HS-5 (cell line): ENCODE measurements at regions not wholly inside any gene's neighbourhood (a gene's known extent, or its start where the extent isn't known, plus 50 kb on each side); places are given as distances from the start of the nearest gene placed in this dataset.

Source experiments
- DNase-seq: peaks from one replicate; pipeline ENCODE4 v3.0.0-alpha.2; 2012; ENCODE audit warnings: low read depth

DNA sequence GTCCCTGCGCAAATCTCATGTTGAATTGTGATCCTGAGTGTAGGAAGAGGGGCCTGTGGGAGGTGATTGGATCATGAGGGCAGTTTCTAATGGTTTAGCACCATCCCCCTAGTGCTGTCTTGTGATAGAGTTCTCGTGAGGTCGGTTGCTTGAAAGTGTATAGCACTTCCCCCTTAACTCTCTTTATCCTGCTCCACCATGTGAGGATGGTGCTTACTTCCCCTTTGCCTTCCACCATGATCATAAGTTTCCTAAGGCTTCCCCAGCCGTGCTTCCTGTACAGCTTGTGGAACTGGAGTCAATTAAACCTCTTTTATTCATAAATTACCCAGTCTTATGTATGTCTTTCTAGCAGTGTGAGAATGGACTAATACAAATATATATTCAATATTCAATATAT lies 303.7 kb upstream of the SEL1L start:
- DNase-seq, result no peak

GRCh38 chr14:81839056-81839455 lies 305.4 kb upstream of the SEL1L start:
- no peak for DNase-seq

GRCh38 chr14:81841346-81841745 lies 307.7 kb upstream of the SEL1L start:
- DNase-seq, result no peak

DNA sequence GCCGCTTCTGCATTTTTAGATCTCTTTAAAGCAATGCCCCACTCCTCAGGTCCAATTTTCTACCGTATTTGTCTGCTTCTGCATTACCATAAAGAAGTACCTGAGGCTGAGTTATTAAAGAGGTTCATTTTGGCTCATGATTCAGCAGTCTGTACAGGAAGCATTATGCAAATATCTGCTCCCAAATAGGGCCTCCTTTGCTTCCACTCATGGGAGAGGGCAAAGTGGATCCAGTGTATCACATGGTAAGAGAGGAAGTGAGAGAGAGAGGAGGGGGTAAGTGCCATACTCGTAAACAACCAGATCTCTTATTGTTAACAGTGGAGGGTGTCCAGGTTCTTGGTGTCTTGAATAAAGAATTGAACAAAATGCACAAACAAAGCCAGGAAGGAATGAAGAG lies 316.1 kb upstream of the SEL1L start:
- no peak for DNase-seq

- DNase-seq, result no peak
Measured at GRCh38 chr14:81855007-81855406, 321.4 kb upstream of the SEL1L start.

DNA sequence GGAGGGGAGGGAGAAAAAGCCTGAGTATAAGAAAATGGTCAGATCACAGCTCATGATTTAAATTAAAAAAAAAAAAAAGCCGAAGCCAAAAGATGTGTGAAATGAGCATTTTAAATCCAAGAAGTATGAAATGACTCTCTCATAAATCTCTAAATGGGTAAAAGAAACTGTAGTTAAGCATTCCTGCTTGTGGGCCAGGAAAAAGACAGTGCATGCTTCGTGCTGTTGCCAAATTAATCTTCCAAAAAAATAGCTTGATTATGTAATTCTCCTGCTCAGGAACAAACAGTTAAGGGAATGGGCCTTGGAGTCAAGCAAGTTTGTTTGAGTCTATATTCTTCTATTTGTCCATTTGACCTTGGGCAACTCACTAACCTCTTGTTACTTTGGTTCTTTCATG lies 325.4 kb upstream of the SEL1L start:
- DNase-seq, result no peak

- no peak for DNase-seq
Measured at GRCh38 chr14:81868172-81868571, 334.5 kb upstream of the SEL1L start.

GRCh38 chr14:81871706-81872105 lies 338.1 kb upstream of the SEL1L start:
- no peak for DNase-seq

- DNase-seq, result no peak
Measured at GRCh38 chr14:81884382-81884781, 350.7 kb upstream of the SEL1L start.

DNA sequence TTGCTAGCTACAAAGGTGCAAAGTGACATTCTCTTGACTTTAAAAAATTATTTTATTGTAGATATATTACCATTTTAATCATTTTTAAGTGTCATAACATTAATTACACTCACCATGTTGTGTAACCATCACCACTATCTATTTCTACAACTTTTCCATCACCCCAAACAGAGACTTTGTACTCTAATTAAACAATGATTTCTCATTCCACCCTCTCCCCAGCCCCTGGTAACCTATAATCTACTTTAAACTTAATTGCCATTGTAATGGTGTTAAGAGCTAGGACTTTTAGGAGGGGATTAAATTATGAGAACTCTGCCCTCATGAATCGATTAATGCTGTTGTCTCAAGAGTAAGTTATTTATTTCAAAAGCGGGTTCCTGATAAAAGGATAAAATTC lies 352.9 kb upstream of the SEL1L start:
- no peak for DNase-seq

DNA sequence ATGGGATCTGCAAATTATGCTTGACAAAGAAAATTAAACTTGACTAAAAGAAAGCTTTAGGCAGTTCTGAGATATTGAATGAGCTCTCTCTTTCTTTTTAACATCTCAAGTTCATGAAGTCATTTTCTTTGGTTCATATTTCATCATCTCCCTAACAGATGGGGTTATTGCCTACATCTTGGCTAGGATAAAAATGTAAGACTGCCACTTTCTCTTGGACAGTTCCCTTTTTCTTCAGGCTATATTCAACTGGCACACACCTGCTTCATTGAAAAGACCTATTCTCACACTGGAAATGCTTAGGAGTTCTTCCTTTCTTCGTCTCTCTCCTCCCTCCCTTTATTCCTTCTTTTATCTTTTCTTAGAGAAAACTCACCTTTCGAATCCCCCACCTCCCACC lies 355.9 kb upstream of the SEL1L start:
- no peak for DNase-seq

GRCh38 chr14:81890020-81890419 lies 356.4 kb upstream of the SEL1L start:
- no peak for DNase-seq

- no peak for DNase-seq
Measured at GRCh38 chr14:81903477-81903876, 369.8 kb upstream of the SEL1L start.

DNA sequence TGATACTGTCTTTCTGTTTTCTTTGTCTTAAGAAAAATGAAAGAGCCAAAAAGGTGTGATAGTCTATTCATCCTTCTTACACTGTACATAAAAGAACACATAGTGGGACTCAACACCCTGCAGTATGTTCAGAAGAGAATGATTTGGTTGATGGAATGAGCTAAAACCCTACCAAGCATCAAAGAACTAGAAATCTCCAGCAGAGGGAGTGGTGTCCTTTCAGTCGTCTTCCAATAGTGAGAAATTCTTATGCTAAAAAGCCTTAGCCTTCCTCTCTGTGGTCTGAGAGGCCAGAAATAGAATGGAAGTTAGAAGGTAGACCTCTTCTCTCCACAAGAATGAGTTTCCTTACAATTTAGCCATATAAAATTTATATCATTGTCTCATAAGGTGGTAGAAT lies 393.4 kb upstream of the SEL1L start:
- no peak for DNase-seq

DNA sequence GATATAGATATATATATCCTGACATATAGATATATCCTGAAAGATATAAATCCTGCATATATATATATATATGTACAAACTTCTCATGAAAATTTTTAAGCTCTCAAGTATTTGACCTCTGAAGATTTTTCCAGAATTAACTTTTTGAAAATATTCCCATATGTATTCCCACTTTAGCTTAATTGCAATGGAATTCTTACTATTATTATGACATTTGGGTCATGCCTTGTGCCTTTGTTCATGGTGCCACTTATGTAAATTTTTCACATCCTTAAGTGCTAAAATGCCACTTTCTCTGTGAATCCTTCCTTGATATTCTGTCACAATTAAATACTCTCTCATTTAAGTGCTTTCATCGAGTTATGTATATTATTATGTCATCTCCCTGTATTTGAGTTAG lies 398.2 kb upstream of the SEL1L start:
- no peak for DNase-seq

GRCh38 chr14:81936348-81936747 lies 402.7 kb upstream of the SEL1L start:
- DNase-seq, result no peak

DNA sequence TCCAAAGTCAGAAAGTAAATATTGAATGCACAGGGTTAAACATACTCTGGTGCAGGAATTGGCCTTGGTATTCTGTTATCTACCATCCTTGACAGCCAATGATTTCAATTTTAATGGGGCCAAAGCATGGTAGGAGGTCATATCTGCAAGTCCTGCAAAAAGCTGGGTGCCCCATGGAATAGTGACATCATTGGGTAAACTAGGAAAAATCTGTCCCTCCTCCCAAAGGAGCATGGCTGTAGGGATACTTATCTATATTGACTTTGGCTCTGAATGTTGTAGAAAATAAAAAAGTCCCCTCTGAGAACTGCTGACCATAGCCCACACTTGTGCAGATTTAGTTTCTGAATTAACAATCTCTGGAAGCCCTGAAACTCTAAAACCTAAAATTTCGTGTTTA lies 403.2 kb upstream of the SEL1L start:
- no peak for DNase-seq

- no peak for DNase-seq
Measured at GRCh38 chr14:81938341-81938740, 404.7 kb upstream of the SEL1L start.

DNA sequence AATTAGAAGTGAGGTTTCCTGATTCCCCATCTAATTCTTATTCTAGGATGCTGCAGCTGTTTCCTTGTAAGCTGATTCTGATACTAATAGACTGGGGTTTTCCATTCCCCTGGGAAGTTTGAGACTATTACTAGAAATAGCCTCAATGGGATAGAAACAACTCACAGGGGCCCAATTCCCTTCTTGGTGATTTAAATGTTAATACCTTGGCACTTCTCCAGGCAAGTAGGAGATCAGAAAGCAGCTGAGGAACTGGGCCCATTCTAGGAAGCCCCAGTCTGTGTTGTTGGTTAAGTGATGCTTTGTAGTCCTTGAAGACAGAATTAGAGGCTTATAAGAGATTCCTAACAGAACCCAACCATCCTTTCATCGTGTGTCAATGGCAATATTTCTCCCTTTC lies 407.0 kb upstream of the SEL1L start:
- DNase-seq, result no peak

DNA sequence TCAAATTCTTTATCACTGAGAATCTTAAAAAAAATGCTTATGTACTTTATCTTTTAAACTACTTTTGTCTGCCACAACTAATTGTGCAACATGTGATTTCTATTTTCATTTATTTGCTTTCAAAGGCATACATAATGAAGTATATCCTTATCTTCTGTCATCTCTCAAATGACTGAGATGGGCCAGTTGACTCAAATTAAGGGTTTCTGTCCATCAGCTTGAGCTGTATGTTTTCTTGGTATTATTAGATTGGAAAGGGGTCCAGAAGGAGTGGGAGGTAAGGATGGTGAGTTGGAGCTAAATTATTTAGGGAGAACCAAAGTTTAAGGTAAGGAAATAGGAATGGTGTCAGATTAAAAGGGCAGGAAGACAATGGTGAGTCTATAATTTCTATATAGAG lies 408.4 kb upstream of the SEL1L start:
- DNase-seq, result no peak

GRCh38 chr14:81946375-81946774 lies 412.7 kb upstream of the SEL1L start:
- no peak for DNase-seq

DNA sequence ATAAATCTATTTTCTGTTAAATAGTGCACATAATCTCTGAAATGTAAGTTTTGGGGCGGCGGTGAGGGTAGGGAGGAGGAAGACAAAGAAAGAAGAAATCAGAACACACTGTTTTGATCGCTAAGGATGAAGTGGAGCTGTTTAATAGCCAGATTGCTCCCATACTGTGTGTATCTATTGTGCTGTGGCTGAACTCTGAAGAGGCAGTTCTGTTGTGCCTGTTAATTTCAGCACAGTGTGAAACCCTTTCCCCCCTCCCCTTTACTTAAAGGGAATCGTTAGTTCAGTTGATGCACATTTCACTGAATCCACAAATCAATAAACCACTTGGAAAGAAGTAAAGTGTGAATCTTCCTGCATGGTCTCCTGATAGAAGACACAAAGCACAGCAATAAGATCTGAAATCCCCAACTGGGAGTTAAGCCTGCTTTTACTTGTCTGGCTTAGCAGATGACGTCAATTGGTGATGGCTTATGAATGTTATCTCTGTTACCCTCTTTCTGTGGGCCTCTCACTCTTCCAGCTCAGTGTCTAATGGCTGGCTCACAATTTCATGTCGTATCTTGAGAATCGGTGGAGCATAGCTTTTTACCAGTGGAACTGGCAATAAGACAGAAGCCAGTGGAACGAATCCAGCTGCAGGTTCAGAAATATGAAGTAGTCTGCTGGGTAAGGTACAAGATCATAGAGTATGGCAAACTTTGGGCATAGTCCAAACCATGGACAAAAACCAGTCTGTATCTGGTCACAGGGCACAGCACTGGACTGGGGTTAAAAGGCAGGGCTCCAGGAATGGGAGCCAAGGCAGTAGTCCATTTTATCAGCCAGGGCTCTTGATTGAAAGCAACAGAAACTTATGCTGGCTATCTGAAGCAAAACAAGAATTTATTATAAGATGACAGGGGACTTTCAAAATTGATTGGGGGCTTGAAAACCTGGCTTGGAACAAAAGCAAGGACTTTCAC lies 413.5 kb upstream of the SEL1L start:
- DNase-seq, result no peak

DNA sequence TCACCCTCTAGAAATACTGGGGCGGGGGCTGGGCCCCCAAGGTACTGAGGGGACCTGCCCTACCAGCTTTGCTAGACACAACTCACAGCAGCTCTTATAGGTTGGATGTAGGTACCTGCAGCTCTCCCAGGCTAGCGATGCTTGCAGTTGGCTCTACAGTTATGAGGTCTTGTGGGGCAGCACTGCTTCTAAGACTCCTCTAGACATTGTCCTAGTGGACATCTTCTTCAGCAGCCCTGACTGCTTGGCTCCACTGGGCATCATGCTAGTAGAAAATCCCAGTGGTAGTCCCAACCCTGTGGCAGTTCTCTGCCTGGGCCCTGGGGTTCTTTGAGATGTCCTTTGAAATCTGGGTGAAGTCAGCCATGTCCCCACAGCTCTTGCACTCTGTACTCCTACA lies 419.3 kb upstream of the SEL1L start:
- no peak for DNase-seq

DNA sequence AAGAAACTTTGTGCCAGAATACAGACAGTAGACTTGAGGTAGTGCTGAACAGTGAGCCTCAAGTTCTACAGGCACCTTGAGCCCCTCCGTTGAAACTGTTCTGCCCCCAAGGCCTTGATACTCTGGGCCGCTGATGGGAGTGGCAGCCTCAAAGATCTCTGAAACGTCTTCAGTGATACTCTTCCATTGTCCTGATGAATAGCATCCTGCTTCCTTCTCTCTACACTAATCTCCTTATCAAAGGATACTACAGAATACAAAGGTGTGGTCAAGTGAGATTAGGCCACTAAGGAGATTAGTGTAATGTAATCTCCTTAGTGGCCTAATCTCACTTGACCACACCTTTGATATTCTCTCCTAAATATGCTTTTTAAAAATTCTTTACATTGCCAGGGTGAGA lies 419.8 kb upstream of the SEL1L start:
- DNase-seq, result no peak
